ENCODE measurements at regions not wholly inside any gene's neighbourhood (a gene's known extent, or its start where the extent isn't known, plus 50 kb on each side); places are given as distances from the start of the nearest gene placed in this dataset.

DNA sequence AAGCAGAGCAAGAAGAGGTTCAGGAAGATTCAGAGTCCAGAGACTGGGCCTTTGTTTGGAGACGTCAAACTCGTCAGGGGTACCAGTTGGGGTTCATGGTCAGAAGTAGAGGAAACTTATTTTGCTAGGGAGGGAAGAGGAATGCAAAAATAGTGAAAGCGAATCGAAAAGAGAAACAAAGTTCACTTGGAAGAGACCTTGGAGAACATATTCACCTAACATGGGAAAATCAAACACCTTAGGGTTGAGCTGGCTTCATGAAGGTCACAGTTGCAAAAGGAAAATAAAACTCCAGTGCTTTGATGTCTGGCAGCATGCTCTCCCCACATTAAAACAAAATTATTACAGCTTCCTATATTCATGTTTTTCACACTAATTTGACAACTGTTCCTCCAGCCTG lies 440.4 kb downstream of the EPM2A start (continued):
- TF ChIP-seq ZNF614 (CRISPR knock-in tag; IDR thresholded peaks at IDR 0.05; ENCODE audit: borderline replicate concordance), result no peak
- no peak for TF ChIP-seq ZNF7 (CRISPR knock-in tag; IDR thresholded peaks at IDR 0.05)
- TF ChIP-seq ASH2L (IDR thresholded peaks at IDR 0.05; ENCODE audit: insufficient read length, low read depth, low read length), result peak; percentile 28
- TF ChIP-seq HOXD1 (CRISPR knock-in tag; IDR thresholded peaks at IDR 0.05), result no peak
- no peak for TF ChIP-seq ZNF883 (CRISPR knock-in tag; IDR thresholded peaks at IDR 0.05; ENCODE audit: not compliant biosample characterization)
- no peak for TF ChIP-seq ZNF605 (CRISPR knock-in tag; IDR thresholded peaks at IDR 0.05)
- peak; percentile 34; the same call in 1 of the 2 replicates for TF ChIP-seq ZNF317 (CRISPR knock-in tag; IDR thresholded peaks at IDR 0.05)
- no peak for TF ChIP-seq MAFK (conservative IDR thresholded peaks at IDR 0.05 in 1 of 2, IDR thresholded peaks at IDR 0.05 in 1 of 2; ENCODE audit: low read length in 2 of 2)
- TF ChIP-seq, protein P1, sequence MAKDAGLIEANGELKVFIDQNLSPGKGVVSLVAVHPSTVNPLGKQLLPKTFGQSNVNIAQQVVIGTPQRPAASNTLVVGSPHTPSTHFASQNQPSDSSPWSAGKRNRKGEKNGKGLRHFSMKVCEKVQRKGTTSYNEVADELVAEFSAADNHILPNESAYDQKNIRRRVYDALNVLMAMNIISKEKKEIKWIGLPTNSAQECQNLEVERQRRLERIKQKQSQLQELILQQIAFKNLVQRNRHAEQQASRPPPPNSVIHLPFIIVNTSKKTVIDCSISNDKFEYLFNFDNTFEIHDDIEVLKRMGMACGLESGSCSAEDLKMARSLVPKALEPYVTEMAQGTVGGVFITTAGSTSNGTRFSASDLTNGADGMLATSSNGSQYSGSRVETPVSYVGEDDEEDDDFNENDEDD (CRISPR knock-in tag; IDR thresholded peaks at IDR 0.05; ENCODE audit: borderline replicate concordance), result no peak
- peak; percentile 30; the same call in 1 of the 2 replicates for TF ChIP-seq TCF7L2 (IDR thresholded peaks at IDR 0.05; ENCODE audit: low read depth, low read length)
- TF ChIP-seq ADNP (CRISPR knock-in tag; IDR thresholded peaks at IDR 0.05), result no peak
- no peak for TF ChIP-seq HDAC6 (IDR thresholded peaks at IDR 0.05; ENCODE audit: low read depth, low read length)
- TF ChIP-seq, protein P2, sequence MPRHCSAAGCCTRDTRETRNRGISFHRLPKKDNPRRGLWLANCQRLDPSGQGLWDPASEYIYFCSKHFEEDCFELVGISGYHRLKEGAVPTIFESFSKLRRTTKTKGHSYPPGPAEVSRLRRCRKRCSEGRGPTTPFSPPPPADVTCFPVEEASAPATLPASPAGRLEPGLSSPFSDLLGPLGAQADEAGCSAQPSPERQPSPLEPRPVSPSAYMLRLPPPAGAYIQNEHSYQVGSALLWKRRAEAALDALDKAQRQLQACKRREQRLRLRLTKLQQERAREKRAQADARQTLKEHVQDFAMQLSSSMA (CRISPR knock-in tag; IDR thresholded peaks at IDR 0.05), result no peak
- no peak for TF ChIP-seq NR2C2 (CRISPR knock-in tag; IDR thresholded peaks at IDR 0.05; ENCODE audit: borderline replicate concordance)
- no peak for TF ChIP-seq SMAD3 (CRISPR knock-in tag; IDR thresholded peaks at IDR 0.05)
- TF ChIP-seq BRCA1 (CRISPR knock-in tag; IDR thresholded peaks at IDR 0.05), result no peak
- no peak for TF ChIP-seq PRMT3 (CRISPR knock-in tag; IDR thresholded peaks at IDR 0.05; ENCODE audit: borderline replicate concordance, low read depth)
- TF ChIP-seq, protein P3, sequence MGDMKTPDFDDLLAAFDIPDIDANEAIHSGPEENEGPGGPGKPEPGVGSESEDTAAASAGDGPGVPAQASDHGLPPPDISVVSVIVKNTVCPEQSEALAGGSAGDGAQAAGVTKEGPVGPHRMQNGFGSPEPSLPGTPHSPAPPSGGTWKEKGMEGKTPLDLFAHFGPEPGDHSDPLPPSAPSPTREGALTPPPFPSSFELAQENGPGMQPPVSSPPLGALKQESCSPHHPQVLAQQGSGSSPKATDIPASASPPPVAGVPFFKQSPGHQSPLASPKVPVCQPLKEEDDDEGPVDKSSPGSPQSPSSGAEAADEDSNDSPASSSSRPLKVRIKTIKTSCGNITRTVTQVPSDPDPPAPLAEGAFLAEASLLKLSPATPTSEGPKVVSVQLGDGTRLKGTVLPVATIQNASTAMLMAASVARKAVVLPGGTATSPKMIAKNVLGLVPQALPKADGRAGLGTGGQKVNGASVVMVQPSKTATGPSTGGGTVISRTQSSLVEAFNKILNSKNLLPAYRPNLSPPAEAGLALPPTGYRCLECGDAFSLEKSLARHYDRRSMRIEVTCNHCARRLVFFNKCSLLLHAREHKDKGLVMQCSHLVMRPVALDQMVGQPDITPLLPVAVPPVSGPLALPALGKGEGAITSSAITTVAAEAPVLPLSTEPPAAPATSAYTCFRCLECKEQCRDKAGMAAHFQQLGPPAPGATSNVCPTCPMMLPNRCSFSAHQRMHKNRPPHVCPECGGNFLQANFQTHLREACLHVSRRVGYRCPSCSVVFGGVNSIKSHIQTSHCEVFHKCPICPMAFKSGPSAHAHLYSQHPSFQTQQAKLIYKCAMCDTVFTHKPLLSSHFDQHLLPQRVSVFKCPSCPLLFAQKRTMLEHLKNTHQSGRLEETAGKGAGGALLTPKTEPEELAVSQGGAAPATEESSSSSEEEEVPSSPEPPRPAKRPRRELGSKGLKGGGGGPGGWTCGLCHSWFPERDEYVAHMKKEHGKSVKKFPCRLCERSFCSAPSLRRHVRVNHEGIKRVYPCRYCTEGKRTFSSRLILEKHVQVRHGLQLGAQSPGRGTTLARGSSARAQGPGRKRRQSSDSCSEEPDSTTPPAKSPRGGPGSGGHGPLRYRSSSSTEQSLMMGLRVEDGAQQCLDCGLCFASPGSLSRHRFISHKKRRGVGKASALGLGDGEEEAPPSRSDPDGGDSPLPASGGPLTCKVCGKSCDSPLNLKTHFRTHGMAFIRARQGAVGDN (CRISPR knock-in tag; IDR thresholded peaks at IDR 0.05), result no peak

All from HepG2 (cell line).